H1 (cell line): ENCODE measurements at regions not wholly inside any gene's neighbourhood (a gene's known extent, or its start where the extent isn't known, plus 50 kb on each side); places are given as distances from the start of the nearest gene placed in this dataset.
"Not testable (repeated sequence)": the region's sequence is repeated elsewhere in the genome, so short reads cannot be mapped to it uniquely, and the experiment has no call there.

Experiments used
- CTCF ChIA-PET: fragments of 300-600 bp; sonication (Branson Sonifier 250); formaldehyde crosslinking; loops from one replicate; lab custom pipeline; 2021; ENCODE audit not compliant: partially characterized antibody; lab: Charles Lee
- POLR2A ChIA-PET: fragments of 300-600 bp; sonication (Branson Sonifier 250); formaldehyde crosslinking; loops from one replicate; lab custom pipeline; 2021; ENCODE audit warnings: inconsistent platforms; ENCODE audit not compliant: partially characterized antibody; lab: Charles Lee
- DNase-seq, 2 experiments: peaks; one replicate each; pipeline versions ENCODE4 v3.0.0 to v3.0.0-alpha.2; 2010 to 2022; ENCODE audit warnings: low spot score in 2 of 2, low read depth in 1 of 2, mixed read lengths in 1 of 2
- FAIRE-seq: peaks from 2 replicates; lab custom pipeline; 2011; peaks lifted over from hg19 to GRCh38; lab: Jason Lieb, UNC
- H2AFZ ChIP-seq: 2 replicates; pipeline ENCODE4 v1.8.1; 2012; ENCODE audit warnings: low read length, inconsistent platforms
- H2AK5ac ChIP-seq: 2 replicates; pipeline ENCODE4 v1.6.1; 2013; ENCODE audit warnings: low read depth, low read length
- H2BK120ac ChIP-seq: replicated peaks from 2 replicates; pipeline ENCODE3; 2013; ENCODE audit warnings: low read depth, low read length, inconsistent platforms
- H2BK12ac ChIP-seq: 2 replicates; pipeline ENCODE4 v1.6.1; 2013; ENCODE audit warnings: low read depth, low read length
- H2BK15ac ChIP-seq: 2 replicates; pipeline ENCODE4 v1.6.1; 2013; ENCODE audit warnings: low read length
- H2BK20ac ChIP-seq: 2 replicates; pipeline ENCODE4 v1.6.1; 2013; ENCODE audit warnings: low read length
- H2BK5ac ChIP-seq: 2 replicates; pipeline ENCODE4 v1.6.1; 2013; ENCODE audit warnings: low read depth, low read length
- H3K14ac ChIP-seq: 2 replicates; pipeline ENCODE4 v1.6.1; 2013; ENCODE audit warnings: inconsistent platforms; ENCODE audit not compliant: insufficient read length
- H3K18ac ChIP-seq: 2 replicates; pipeline ENCODE4 v1.6.1; 2013; ENCODE audit warnings: low read length; ENCODE audit errors: extremely low read depth
- H3K23ac ChIP-seq: 2 replicates; pipeline ENCODE4 v1.6.1; 2013; ENCODE audit warnings: inconsistent platforms; ENCODE audit not compliant: insufficient read length
- H3K23me2 ChIP-seq: 2 replicates; pipeline ENCODE4 v1.6.1; 2013; ENCODE audit warnings: low read depth, low read length
- H3K27ac ChIP-seq: 2 replicates; pipeline ENCODE4 v1.6.1; 2011; ENCODE audit warnings: low read depth, low read length, inconsistent platforms
- H3K27me3 ChIP-seq, 4 experiments: replicated peaks in 1 of 4; 1 replicate in 1 of 4; 2 replicates in 3 of 4; pipeline versions ENCODE4 v1.6.1 to v1.8.1; 2011 to 2013; ENCODE audit warnings: low read length in 3 of 4, mild to moderate bottlenecking in 3 of 4, inconsistent platforms in 2 of 4, mixed read lengths in 2 of 4, moderate library complexity in 1 of 4; ENCODE audit not compliant: control insufficient read depth in 3 of 4, insufficient read depth in 3 of 4; ENCODE audit errors: extremely low read depth in 1 of 4
- H3K36me3 ChIP-seq, 4 experiments: 2 replicates each; pipeline versions ENCODE4 v1.6.1 to v1.8.1; 2011 to 2013; ENCODE audit warnings: mild to moderate bottlenecking in 4 of 4, low read length in 3 of 4, moderate library complexity in 2 of 4, control low read depth in 1 of 4, inconsistent platforms in 1 of 4; ENCODE audit not compliant: insufficient read depth in 4 of 4, control insufficient read depth in 2 of 4
- H3K4ac ChIP-seq: replicated peaks from 2 replicates; pipeline ENCODE3; 2013; ENCODE audit warnings: low read length, low read depth, mixed read lengths, inconsistent platforms; ENCODE audit not compliant: insufficient read length
- H3K4me1 ChIP-seq, 4 experiments: replicated peaks in 1 of 4; 1 replicate in 1 of 4; 2 replicates in 3 of 4; pipeline versions ENCODE4 v1.6.1 to v1.8.1; 2011 to 2013; ENCODE audit warnings: low read length in 3 of 4, inconsistent platforms in 2 of 4, mixed read lengths in 1 of 4; ENCODE audit not compliant: insufficient read depth in 4 of 4, control insufficient read depth in 3 of 4
- H3K4me2 ChIP-seq, 2 experiments: 2 replicates each; pipeline versions ENCODE4 v1.6.1 to v1.8.1; 2011 to 2013; ENCODE audit warnings: low read depth in 2 of 2, low read length in 2 of 2, control low read depth in 1 of 2, inconsistent platforms in 1 of 2, mild to moderate bottlenecking in 1 of 2; ENCODE audit not compliant: insufficient read depth in 1 of 2
- H3K4me3 ChIP-seq, 4 experiments: fragments of 200-600, 300-600 bp in 1 of 4; sonication (generic), shearing (Covaris generic), sonication (Bioruptor Twin) in 1 of 4; 2 replicates each; pipeline versions ENCODE4 v1.5.1 to v1.8.1; 2011 to 2016; ENCODE audit warnings: low read length in 4 of 4, low read depth in 3 of 4, control low read depth in 2 of 4, inconsistent platforms in 2 of 4, mild to moderate bottlenecking in 2 of 4, mixed read lengths in 1 of 4, moderate library complexity in 1 of 4; ENCODE audit not compliant: insufficient read depth in 2 of 4; ENCODE audit errors: extremely low read depth in 1 of 4
- H3K56ac ChIP-seq: replicated peaks from 2 replicates; pipeline ENCODE3; 2013; ENCODE audit warnings: low read depth, mild to moderate bottlenecking, mixed read lengths, low read length, inconsistent platforms; ENCODE audit not compliant: insufficient read length
- H3K79me1 ChIP-seq: 2 replicates; pipeline ENCODE4 v1.6.1; 2013; ENCODE audit warnings: low read depth, low read length, control low read depth
- H3K79me2 ChIP-seq, 2 experiments: 2 replicates each; pipeline versions ENCODE4 v1.6.1 to v1.8.1; 2012 to 2013; ENCODE audit warnings: low read length in 2 of 2, mild to moderate bottlenecking in 2 of 2, inconsistent platforms in 1 of 2; ENCODE audit not compliant: insufficient read depth in 2 of 2, control insufficient read depth in 1 of 2
- H3K9ac ChIP-seq, 4 experiments: replicated peaks in 1 of 4; 1 replicate in 1 of 4; 2 replicates in 3 of 4; pipeline versions ENCODE4 v1.6.1 to v1.8.1; 2011 to 2013; ENCODE audit warnings: low read depth in 3 of 4, low read length in 3 of 4, control low read depth in 2 of 4, mild to moderate bottlenecking in 2 of 4, moderate library complexity in 2 of 4, inconsistent platforms in 1 of 4; ENCODE audit errors: extremely low read depth in 1 of 4
- H3K9me3 ChIP-seq, 2 experiments: 2 replicates each; pipeline versions ENCODE4 v1.6.1 to v1.8.1; 2012 to 2013; ENCODE audit warnings: mild to moderate bottlenecking in 2 of 2, moderate library complexity in 2 of 2, control low read depth in 1 of 2, inconsistent platforms in 1 of 2, low read depth in 1 of 2, low read length in 1 of 2, mixed read lengths in 1 of 2; ENCODE audit not compliant: insufficient read depth in 2 of 2
- H4K20me1 ChIP-seq, 2 experiments: replicated peaks in 1 of 2; 2 replicates each; pipeline versions ENCODE3 to v1.8.1; 2011 to 2013; ENCODE audit warnings: inconsistent platforms in 2 of 2, low read length in 2 of 2, mild to moderate bottlenecking in 1 of 2; ENCODE audit not compliant: insufficient read depth in 2 of 2, control insufficient read depth in 1 of 2
- H4K5ac ChIP-seq: 2 replicates; pipeline ENCODE4 v1.6.1; 2013; ENCODE audit warnings: low read length, low read depth, mixed read lengths, inconsistent platforms; ENCODE audit not compliant: insufficient read length
- H4K8ac ChIP-seq: 2 replicates; pipeline ENCODE4 v1.8.0; 2013; ENCODE audit warnings: mild to moderate bottlenecking, moderate library complexity, low read length, inconsistent platforms; ENCODE audit not compliant: insufficient read depth; ENCODE audit errors: extremely low read depth
- H4K91ac ChIP-seq: replicated peaks from 2 replicates; pipeline ENCODE3; 2013; ENCODE audit warnings: low read length, mixed read lengths, inconsistent platforms; ENCODE audit not compliant: insufficient read length
- WGBS, 2 experiments: shearing (Covaris generic) in 1 of 2; methylation state at CpG; one replicate each; pipeline versions ENCODE4 v1.1.6 to v1.1.7; 2013 to 2015; ENCODE audit warnings: low lambda C conversion rate in 2 of 2, mixed read lengths in 2 of 2, inconsistent platforms in 1 of 2, low coverage in 1 of 2, missing lambda C conversion rate in 1 of 2; ENCODE audit not compliant: insufficient replicate concordance in 2 of 2, insufficient coverage in 1 of 2, insufficient read length in 1 of 2; ENCODE audit errors: extremely low coverage in 1 of 2, missing lambda C conversion rate in 1 of 2; 5-methylcytosine and 5-hydroxymethylcytosine counted together

DNA sequence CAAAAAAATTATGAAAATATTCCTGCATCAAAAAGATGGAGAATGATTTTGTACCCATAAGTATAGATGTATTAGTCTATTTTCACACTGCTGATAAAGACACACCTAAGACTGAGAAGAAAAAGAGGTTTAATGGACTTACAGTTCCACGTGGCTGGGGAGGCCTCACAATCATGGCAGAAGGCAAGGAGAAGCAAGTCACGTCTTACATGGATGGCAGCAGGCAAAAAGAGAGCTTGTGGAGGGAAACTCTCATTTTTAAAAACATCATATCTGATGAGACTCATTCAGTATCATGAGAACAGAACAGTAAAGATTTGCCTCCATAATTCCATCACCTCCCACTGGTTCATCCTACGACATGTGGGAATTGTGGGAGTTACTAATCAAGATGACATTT is 979.8 kb downstream of the TDRD15 start:
- H3K4me3 ChIP-seq, H4K91ac ChIP-seq, H3K27ac ChIP-seq, H3K79me1 ChIP-seq, H2BK120ac ChIP-seq, H3K56ac ChIP-seq, FAIRE-seq, H2BK15ac ChIP-seq, H3K27me3 ChIP-seq, H4K20me1 ChIP-seq, DNase-seq, H3K79me2 ChIP-seq, H3K23ac ChIP-seq, H4K8ac ChIP-seq, H3K23me2 ChIP-seq, CTCF ChIA-PET, H2BK20ac ChIP-seq, H3K9ac ChIP-seq, H3K36me3 ChIP-seq, H3K4ac ChIP-seq, POLR2A ChIA-PET, H3K9me3 ChIP-seq, H3K4me1 ChIP-seq, H4K5ac ChIP-seq, H3K18ac ChIP-seq, H2BK12ac ChIP-seq, H3K14ac ChIP-seq, H2BK5ac ChIP-seq, H2AK5ac ChIP-seq, H3K4me2 ChIP-seq, H2AFZ ChIP-seq: not testable (repeated sequence)
- 94% methylated on average over 3 of the region's 3 CpGs; no CpG with 5 or more reads in 1 of the 2 experiments for WGBS, 2 experiments
